ENCODE measurements at regions not wholly inside any gene's neighbourhood (a gene's known extent, or its start where the extent isn't known, plus 50 kb on each side); places are given as distances from the start of the nearest gene placed in this dataset.

- DNase-seq: no peak
- no peak overlapping the region for H3K9ac ChIP-seq (ENCODE audit: low read depth in 2 of 2, low read length in 2 of 2)
- no peaks in the 10 kb centered on the region for H3K36me3 ChIP-seq
Observed at GRCh38 chr5:56314529-56314928, 81.4 kb upstream of the ANKRD55 start.

GRCh38 chr5:56313596-56313995, 80.5 kb upstream of the ANKRD55 start:
- H3K27me3 ChIP-seq: no peaks in the 10 kb centered on the region
- no peak for DNase-seq
- H3K9ac ChIP-seq (ENCODE audit: low read depth in 2 of 2, low read length in 2 of 2): no peak overlapping the region
- no peaks in the 10 kb centered on the region for H3K9me3 ChIP-seq
- TF ChIP-seq, protein P1, sequence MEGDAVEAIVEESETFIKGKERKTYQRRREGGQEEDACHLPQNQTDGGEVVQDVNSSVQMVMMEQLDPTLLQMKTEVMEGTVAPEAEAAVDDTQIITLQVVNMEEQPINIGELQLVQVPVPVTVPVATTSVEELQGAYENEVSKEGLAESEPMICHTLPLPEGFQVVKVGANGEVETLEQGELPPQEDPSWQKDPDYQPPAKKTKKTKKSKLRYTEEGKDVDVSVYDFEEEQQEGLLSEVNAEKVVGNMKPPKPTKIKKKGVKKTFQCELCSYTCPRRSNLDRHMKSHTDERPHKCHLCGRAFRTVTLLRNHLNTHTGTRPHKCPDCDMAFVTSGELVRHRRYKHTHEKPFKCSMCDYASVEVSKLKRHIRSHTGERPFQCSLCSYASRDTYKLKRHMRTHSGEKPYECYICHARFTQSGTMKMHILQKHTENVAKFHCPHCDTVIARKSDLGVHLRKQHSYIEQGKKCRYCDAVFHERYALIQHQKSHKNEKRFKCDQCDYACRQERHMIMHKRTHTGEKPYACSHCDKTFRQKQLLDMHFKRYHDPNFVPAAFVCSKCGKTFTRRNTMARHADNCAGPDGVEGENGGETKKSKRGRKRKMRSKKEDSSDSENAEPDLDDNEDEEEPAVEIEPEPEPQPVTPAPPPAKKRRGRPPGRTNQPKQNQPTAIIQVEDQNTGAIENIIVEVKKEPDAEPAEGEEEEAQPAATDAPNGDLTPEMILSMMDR (IDR thresholded peaks at IDR 0.05): no peak
- H3K4me3 ChIP-seq: no peak overlapping the region
- H3K27ac ChIP-seq: no peak overlapping the region
- intact Hi-C loops (cut with DNase I): no loop called here
- no peaks in the 10 kb centered on the region for H3K4me1 ChIP-seq
- no peaks in the 10 kb centered on the region for H3K36me3 ChIP-seq

More at GRCh38 chr5:56314529-56314928, 81.4 kb upstream of the ANKRD55 start:
- TF ChIP-seq, protein P1 (IDR thresholded peaks at IDR 0.05): no peak
- H3K4me1 ChIP-seq: no peaks in the 10 kb centered on the region
- no peak overlapping the region for H3K27ac ChIP-seq
- intact Hi-C loops (cut with DNase I): no loop called here
- H3K27me3 ChIP-seq: no peaks in the 10 kb centered on the region
- H3K9me3 ChIP-seq: no peaks in the 10 kb centered on the region
- H3K4me3 ChIP-seq: no peak overlapping the region

- no peak overlapping the region for H3K4me3 ChIP-seq
- TF ChIP-seq, protein P1 (IDR thresholded peaks at IDR 0.05): no peak
- H3K27ac ChIP-seq: no peak overlapping the region
- no peaks in the 10 kb centered on the region for H3K36me3 ChIP-seq
- H3K9ac ChIP-seq (ENCODE audit: low read depth in 2 of 2, low read length in 2 of 2): no peak overlapping the region
- intact Hi-C loops (cut with DNase I): no loop called here
- no peaks in the 10 kb centered on the region for H3K4me1 ChIP-seq
- DNase-seq: no peak
- no peaks in the 10 kb centered on the region for H3K27me3 ChIP-seq
- H3K9me3 ChIP-seq: no peaks in the 10 kb centered on the region
Observed at GRCh38 chr5:56313004-56313531, 79.9 kb upstream of the ANKRD55 start.

DNA sequence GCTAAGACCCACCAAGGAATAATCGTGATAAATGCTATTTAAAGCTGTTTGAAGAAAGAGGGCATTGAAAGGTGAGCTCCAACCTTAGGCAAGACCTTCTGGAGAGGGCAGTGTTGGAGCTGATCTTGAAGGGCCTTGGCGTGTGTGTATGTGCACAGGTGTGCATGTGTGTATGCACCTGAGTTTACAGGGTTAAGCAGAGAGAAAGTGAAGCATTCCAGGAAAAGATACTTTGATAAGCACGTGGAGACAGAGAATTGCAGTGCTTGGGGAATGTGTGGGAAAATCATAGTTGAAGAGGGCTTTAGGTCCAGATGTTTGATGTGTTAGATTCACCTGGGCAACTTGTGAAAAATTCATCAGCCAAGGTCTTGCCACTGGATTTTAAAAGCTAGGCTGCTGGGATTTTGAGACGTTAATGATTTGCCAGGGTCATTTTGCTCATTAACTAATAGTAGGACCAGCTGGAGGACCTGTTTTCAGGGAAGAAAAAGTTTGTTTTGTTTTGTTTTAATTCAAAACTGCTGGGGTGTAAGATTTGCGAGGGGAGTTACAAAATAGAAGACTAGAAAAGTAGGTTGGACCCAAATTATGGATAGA, 78.3 kb upstream of the ANKRD55 start:
- Histone ChIP-seq H3K9ac (ENCODE audit: low read depth in 2 of 2, low read length in 2 of 2) (no peak overlapping the region), H3K27me3 (no peaks in the 10 kb centered on the region), H3K4me3 (no peak overlapping the region), H3K9me3 (no peaks in the 10 kb centered on the region), H3K27ac (no peak overlapping the region), H3K36me3 (no peaks in the 10 kb centered on the region), H3K4me1 (no peaks in the 10 kb centered on the region)
- TF ChIP-seq, protein P1 (IDR thresholded peaks at IDR 0.05): no peak
- DNase-seq: no peak
- intact Hi-C loops (cut with DNase I): no loop called here

DNA sequence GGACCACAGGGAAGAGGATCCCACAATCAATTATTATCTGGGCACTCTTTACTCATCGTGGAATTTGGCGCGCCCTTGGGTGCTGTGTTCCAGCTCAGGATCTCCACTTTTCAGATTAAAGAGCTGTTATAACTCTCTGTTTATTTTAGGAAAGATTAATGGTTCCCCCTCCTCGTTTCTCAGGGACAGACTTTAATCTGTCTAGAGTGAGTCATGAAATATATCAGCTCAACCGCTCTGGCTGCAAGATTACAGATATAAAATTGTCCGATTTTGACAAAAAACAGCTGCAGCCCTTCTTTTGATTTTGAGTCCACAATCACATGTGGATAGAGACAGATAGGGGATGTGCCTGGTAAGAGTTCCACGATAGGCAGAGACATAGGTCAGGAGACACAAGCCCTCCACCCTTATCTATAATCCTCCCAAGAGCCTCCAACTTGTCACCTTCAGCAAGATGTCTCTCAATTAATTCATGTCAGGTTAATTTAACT, 77.6 kb upstream of the ANKRD55 start:
- TF ChIP-seq, protein P1 (IDR thresholded peaks at IDR 0.05): no peak
- no peaks in the 10 kb centered on the region for H3K36me3 ChIP-seq
- no peak overlapping the region for H3K27ac ChIP-seq
- H3K27me3 ChIP-seq: no peaks in the 10 kb centered on the region
- no peak overlapping the region for H3K9ac ChIP-seq (ENCODE audit: low read depth in 2 of 2, low read length in 2 of 2)
- H3K4me1 ChIP-seq: no peaks in the 10 kb centered on the region
- intact Hi-C loops (cut with DNase I): no loop called here
- DNase-seq: no peak
- no peak overlapping the region for H3K4me3 ChIP-seq
- H3K9me3 ChIP-seq: no peaks in the 10 kb centered on the region

All from colonic mucosa (tissue), 4 donors.